GM10248 (cell line): ENCODE measurements at regions not wholly inside any gene's neighbourhood (a gene's known extent, or its start where the extent isn't known, plus 50 kb on each side); places are given as distances from the start of the nearest gene placed in this dataset.

Source experiments
- CTCF ChIA-PET: fragments of 300-600 bp; sonication (Branson Sonifier 250); formaldehyde crosslinking; extraction: SDS; loops from one replicate; lab custom pipeline; 2021; ENCODE audit warnings: antibody characterized with exemption; lab: Yijun Ruan, JAX
- POLR2A ChIA-PET: fragments of 350-650 bp; sonication (Branson Sonifier 250); formaldehyde crosslinking; extraction: SDS; loops from one replicate; lab custom pipeline; 2020; ENCODE audit warnings: antibody characterized with exemption; lab: Yijun Ruan, JAX
- DNase-seq: peaks from one replicate; pipeline ENCODE4 v3.0.0; 2012; ENCODE audit errors: extremely low spot score
- CTCF ChIP-seq: IDR thresholded peaks from 2 replicates; pipeline ENCODE4 v1.5.1; 2012; ENCODE audit warnings: mild to moderate bottlenecking, low read depth; ENCODE audit errors: extremely low read depth, missing control alignments, control extremely low read depth

DNA sequence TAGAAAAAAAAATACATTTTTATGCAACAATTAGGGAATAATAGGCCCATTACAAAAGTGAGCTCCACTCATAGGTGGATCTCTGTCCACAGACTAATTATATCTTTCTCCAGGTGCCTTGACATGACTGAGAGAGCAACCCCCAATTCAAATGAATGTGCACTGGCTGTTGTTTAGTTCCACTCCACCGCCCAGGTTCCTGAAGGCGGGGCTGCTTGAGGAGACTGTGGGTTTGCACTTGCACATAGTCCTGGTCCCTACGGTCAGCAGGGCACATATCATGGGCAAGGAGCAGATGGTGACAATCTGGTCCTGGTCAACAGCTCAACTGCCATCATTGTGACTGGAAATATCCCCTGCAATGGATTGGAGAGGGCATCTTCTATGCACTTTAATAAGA is 195.6 kb upstream of the PWP1 start:
- ChIA-PET POLR2A (no interaction called here), CTCF (no interaction called here)
- peak; percentile 21 for DNase-seq
- TF ChIP-seq CTCF, result no peak

GRCh38 chr12:107491856-107492255 is 193.7 kb upstream of the PWP1 start:
- no peak for DNase-seq
- ChIA-PET CTCF (no interaction called here), POLR2A (no interaction called here)
- no peak for TF ChIP-seq CTCF

GRCh38 chr12:107492393-107493134 is 193.0 kb upstream of the PWP1 start:
- CTCF ChIA-PET, result interaction anchor here (1.1 to 2.2 kb wide), 3 partner anchors 9 to 361 kb away, joined by 3 to 6 read pairs (median 5); no protein-coding TSS in a partner anchor
- POLR2A ChIA-PET, result no interaction called here

GRCh38 chr12:107493135-107493494 is 192.5 kb upstream of the PWP1 start:
- ChIA-PET POLR2A (no interaction called here), CTCF (interaction anchor here (1.1 to 2.2 kb wide), 3 partner anchors 9 to 361 kb away, joined by 3 to 6 read pairs (median 5); no protein-coding TSS in a partner anchor)
- DNase-seq, result no peak
- no peak for TF ChIP-seq CTCF

More at GRCh38 chr12:107492393-107493134, 193.0 kb upstream of the PWP1 start:
- TF ChIP-seq CTCF, result no peak
- DNase-seq, result peak; percentile 21

DNA sequence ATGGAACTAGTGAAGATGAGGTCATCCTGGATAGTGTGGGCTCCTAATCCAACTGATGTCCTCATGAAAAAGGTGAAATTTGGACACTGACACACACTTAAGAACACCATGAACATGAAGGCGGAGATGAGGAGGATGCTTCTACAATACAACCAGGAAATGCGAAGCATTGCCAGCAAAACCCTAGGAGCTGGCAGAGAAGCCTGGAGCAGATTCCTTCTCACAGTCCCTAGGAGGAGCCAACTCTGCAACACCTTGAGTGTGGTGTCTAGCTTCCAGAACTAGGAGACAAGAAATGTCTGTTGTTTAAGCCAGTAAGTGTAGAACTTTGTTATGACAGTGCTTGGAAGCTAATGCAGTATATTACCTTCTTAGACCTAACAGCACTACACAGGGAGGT is 191.9 kb upstream of the PWP1 start:
- no peak for TF ChIP-seq CTCF
- CTCF ChIA-PET, result interaction anchor here (1.1 to 2.2 kb wide), 3 partner anchors 10 to 362 kb away, joined by 3 to 6 read pairs (median 5); no protein-coding TSS in a partner anchor
- POLR2A ChIA-PET, result no interaction called here
- DNase-seq, result no peak

GRCh38 chr12:107494331-107494730 is 191.3 kb upstream of the PWP1 start:
- CTCF ChIA-PET, result interaction anchor here (1.8 to 2.2 kb wide), 2 partner anchors 11 to 363 kb away, joined by 5 to 6 read pairs; no protein-coding TSS in a partner anchor
- no peak for TF ChIP-seq CTCF
- no peak for DNase-seq
- POLR2A ChIA-PET, result no interaction called here
